ENCODE measurements at regions not wholly inside any gene's neighbourhood (a gene's known extent, or its start where the extent isn't known, plus 50 kb on each side); places are given as distances from the start of the nearest gene placed in this dataset.
"Not testable (repeated sequence)": the region's sequence is repeated elsewhere in the genome, so short reads cannot be mapped to it uniquely, and the experiment has no call there.

DNA sequence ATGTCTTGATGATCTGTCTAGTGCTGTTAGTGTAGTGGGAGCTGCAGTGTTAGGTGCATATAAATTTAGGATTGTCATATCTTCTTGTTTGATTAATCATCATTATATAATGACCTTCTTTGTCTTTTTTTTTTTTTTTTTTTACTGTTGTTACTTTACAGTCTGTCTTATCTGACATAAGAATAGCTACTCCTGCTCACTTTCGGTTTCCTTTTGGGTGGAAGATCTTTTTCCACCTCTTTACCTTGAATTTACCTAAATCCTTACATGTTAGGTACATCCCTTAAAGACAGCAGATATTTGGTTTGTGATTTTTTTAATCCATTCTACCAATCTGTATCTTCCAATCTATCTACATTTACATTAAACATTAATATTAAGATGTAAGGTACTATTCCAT is 113.6 kb upstream of the PCLO start:
- H3K27ac ChIP-seq, result no peak overlapping the region
- H3K27me3 ChIP-seq, result peaks cover 21% of the 10 kb centered on the region
- TF ChIP-seq, protein P1, sequence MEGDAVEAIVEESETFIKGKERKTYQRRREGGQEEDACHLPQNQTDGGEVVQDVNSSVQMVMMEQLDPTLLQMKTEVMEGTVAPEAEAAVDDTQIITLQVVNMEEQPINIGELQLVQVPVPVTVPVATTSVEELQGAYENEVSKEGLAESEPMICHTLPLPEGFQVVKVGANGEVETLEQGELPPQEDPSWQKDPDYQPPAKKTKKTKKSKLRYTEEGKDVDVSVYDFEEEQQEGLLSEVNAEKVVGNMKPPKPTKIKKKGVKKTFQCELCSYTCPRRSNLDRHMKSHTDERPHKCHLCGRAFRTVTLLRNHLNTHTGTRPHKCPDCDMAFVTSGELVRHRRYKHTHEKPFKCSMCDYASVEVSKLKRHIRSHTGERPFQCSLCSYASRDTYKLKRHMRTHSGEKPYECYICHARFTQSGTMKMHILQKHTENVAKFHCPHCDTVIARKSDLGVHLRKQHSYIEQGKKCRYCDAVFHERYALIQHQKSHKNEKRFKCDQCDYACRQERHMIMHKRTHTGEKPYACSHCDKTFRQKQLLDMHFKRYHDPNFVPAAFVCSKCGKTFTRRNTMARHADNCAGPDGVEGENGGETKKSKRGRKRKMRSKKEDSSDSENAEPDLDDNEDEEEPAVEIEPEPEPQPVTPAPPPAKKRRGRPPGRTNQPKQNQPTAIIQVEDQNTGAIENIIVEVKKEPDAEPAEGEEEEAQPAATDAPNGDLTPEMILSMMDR (IDR thresholded peaks at IDR 0.05; ENCODE audit: low read depth, low read length), result no peak
- no peaks in the 10 kb centered on the region for H3K4me1 ChIP-seq (ENCODE audit: low read depth)
- H3K9me3 ChIP-seq (ENCODE audit: low read depth), result no peaks in the 10 kb centered on the region
- DNase-seq (ENCODE audit: low read depth in 1 of 2, low spot score in 1 of 2), result no peak
- H3K36me3 ChIP-seq, result no peaks in the 10 kb centered on the region
- H3K4me3 ChIP-seq, result no peak overlapping the region

DNA sequence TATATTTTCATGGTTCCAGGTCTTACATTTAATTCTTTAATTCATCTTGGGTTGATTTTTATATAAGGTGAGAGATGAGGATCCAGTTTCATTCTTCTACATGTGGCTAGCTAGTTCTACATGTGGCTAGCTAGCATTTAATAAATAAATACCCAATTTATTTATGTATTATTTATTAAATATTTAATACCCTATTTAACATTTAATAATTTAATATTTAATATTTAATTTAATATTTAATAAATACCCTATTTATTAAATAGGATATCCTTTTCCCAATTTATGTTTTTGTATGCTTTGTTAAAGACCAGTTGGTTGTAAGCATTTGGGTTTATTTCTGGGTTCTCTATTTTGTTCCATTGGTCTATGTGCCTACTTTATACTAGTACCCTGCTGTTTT is 111.0 kb upstream of the PCLO start:
- no peak overlapping the region for H3K27ac ChIP-seq
- no peaks in the 10 kb centered on the region for H3K9me3 ChIP-seq (ENCODE audit: low read depth)
- H3K4me3 ChIP-seq, result no peak overlapping the region
- no peak for DNase-seq (ENCODE audit: low read depth in 1 of 2, low spot score in 1 of 2)
- H3K27me3 ChIP-seq, result peaks cover 25% of the 10 kb centered on the region
- H3K36me3 ChIP-seq, result no peaks in the 10 kb centered on the region
- TF ChIP-seq, protein P1 (IDR thresholded peaks at IDR 0.05; ENCODE audit: low read depth, low read length), result no peak
- H3K4me1 ChIP-seq (ENCODE audit: low read depth), result no peaks in the 10 kb centered on the region

DNA sequence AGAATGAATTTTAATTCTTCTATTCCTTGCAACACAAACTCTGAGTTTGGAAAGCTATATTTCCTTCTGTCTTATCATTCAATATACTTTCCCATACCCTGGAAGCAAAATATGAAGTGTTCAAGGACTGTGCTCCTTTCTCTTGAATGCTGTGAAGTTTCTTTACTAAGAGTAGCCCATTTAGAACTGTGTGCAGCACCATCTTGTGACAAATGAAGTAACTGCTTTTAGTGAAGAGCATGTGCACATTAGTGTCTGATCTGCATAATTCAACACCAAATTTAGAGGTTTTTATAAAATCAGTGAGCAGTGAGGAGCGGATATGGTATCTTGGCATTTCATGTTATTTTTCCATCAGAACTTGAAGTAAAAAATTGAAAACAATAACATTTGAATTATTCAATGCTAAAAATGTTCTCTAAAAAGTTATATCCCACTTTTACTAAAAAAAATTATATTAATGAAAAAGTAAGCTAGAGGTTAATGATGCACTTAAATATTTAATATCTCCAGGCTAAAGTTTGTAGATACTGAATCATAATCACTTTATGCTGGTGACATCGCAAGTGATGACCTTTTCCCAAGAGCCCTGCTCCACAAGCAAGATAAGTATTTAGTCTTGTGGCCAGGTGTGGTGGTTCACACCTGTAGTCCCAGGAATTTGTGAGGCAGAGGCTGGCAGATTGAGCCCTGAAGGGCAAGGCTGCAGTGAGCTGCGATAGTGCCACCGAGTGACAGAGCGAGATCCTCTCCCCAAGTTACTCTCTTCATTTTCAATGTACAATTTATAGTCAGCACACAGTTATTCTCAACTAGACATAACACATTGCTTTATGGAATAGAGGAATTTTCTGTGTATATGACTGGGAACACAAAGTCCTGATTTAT is 108.8 kb upstream of the PCLO start:
- peaks cover 22% of the 10 kb centered on the region for H3K27me3 ChIP-seq
- TF ChIP-seq, protein P1 (IDR thresholded peaks at IDR 0.05; ENCODE audit: low read depth, low read length), result peak; percentile 58
- no peaks in the 10 kb centered on the region for H3K36me3 ChIP-seq
- H3K4me1 ChIP-seq (ENCODE audit: low read depth), result no peaks in the 10 kb centered on the region
- H3K27ac ChIP-seq, result no peak overlapping the region
- H3K9me3 ChIP-seq (ENCODE audit: low read depth), result no peaks in the 10 kb centered on the region
- DNase-seq (ENCODE audit: low read depth in 1 of 2, low spot score in 1 of 2), result peak; percentile 37 to 60
- no peak overlapping the region for H3K4me3 ChIP-seq

DNA sequence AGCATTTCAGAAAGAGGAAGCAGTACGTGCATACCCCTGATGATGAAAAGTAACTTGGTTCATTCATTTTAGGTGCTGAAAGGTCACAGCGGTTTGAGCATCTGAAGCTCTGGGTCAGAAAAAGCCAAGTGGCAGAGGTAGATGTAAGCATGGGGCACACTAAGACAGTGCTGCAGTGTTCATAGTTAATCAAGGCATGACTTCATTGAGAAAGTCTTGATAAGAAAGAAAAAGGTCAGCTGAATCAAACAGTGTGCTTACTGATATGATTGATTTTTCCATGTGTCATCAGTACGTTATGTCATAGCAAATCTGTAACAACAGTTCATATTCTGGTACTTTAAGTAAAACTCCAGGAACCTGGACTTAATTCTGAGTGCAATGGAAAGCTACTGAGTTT is 107.7 kb upstream of the PCLO start:
- no peaks in the 10 kb centered on the region for H3K4me1 ChIP-seq (ENCODE audit: low read depth)
- no peak overlapping the region for H3K27ac ChIP-seq
- H3K4me3 ChIP-seq, result no peak overlapping the region
- H3K27me3 ChIP-seq, result peaks cover 22% of the 10 kb centered on the region
- no peaks in the 10 kb centered on the region for H3K9me3 ChIP-seq (ENCODE audit: low read depth)
- H3K36me3 ChIP-seq, result no peaks in the 10 kb centered on the region
- DNase-seq (ENCODE audit: low read depth in 1 of 2, low spot score in 1 of 2), result peak in 1 of 2 donors; percentile 5
- TF ChIP-seq, protein P1 (IDR thresholded peaks at IDR 0.05; ENCODE audit: low read depth, low read length), result no peak

DNA sequence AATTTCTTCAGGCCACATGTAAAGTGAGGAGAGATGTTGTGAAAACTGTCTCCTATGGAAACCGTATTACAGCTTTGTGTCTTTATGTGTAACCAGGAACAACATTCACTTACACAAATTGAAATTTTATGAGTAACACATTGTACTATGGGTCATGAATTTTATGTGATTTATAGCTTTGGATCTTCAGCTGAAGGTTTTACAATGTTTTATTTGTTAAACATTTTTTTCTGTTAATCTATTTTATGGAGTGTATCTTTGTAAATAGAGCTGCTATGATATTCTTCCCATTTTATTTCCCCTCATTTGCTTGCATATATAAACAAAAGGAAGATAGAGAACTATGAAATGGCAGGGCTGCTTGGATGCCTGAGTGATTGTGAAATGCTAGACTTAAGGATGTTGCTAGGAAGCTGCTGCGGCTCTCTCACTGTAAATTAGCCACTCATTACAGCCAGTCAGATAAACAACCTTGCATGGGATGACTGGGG is 104.5 kb upstream of the PCLO start:
- Histone ChIP-seq H3K4me1 (ENCODE audit: low read depth) (no peaks in the 10 kb centered on the region), H3K36me3 (no peaks in the 10 kb centered on the region), H3K4me3 (no peak overlapping the region), H3K27me3 (peaks cover 10% of the 10 kb centered on the region), H3K27ac (no peak overlapping the region), H3K9me3 (ENCODE audit: low read depth) (no peaks in the 10 kb centered on the region)
- TF ChIP-seq, protein P1 (IDR thresholded peaks at IDR 0.05; ENCODE audit: low read depth, low read length), result no peak
- peak in 1 of 2 donors; percentile 14 for DNase-seq (ENCODE audit: low read depth in 1 of 2, low spot score in 1 of 2)

DNA sequence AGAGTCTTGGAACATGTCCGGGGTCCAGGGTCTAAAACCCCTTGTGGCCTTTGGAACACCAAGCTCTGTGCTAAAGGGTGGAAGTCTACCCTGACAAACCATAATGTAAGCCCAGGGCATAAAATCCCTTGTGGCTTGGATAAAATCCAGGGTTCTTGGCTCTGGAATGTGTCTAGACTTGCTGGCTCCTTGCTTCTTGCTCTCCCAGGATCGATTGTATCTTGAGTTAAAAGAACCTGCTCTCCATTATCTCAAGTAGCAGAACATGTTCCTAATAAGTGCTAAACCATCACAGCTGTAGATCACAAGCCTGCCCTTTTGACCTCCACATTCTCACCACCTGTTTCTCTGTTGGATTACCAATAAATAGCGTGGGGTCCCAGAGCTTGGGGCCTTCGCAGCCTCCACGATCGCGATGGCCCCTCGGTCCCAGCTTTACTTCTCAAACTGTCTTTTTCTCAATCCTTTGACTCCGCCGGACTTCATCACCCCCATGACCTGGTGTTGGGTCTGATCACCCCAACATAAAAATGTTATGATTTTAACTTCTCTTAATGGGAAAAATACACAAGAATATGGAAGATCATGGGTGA is 100.9 kb upstream of the PCLO start:
- H3K9me3 ChIP-seq (ENCODE audit: low read depth); H3K27me3 ChIP-seq; H3K4me3 ChIP-seq; H3K4me1 ChIP-seq (ENCODE audit: low read depth); H3K36me3 ChIP-seq; H3K27ac ChIP-seq: not testable (repeated sequence)
- DNase-seq (ENCODE audit: low read depth in 1 of 2, low spot score in 1 of 2), result peak in 1 of 2 donors; percentile 13
